ENCODE measurements at regions not wholly inside any gene's neighbourhood (a gene's known extent, or its start where the extent isn't known, plus 50 kb on each side); places are given as distances from the start of the nearest gene placed in this dataset.

- DNase-seq, result no peak
Measured at GRCh38 chr11:10387206-10388083, 67.6 kb upstream of the AMPD3 start.

GRCh38 chr11:10388101-10388500 lies 67.0 kb upstream of the AMPD3 start:
- DNase-seq, result no peak

- DNase-seq, result no peak
Measured at GRCh38 chr11:10388574-10388973, 66.5 kb upstream of the AMPD3 start.

- DNase-seq, result no peak
Measured at GRCh38 chr11:10390375-10390774, 64.7 kb upstream of the AMPD3 start.

- DNase-seq, result no peak
Measured at GRCh38 chr11:10392095-10393079, 62.7 kb upstream of the AMPD3 start.

- no peak for DNase-seq
Measured at GRCh38 chr11:10394229-10395101, 60.6 kb upstream of the AMPD3 start.

GRCh38 chr11:10395166-10395897 lies 59.7 kb upstream of the AMPD3 start:
- DNase-seq, result no peak

GRCh38 chr11:10396771-10397170 lies 58.3 kb upstream of the AMPD3 start:
- no peak for DNase-seq

- no peak for DNase-seq
Measured at GRCh38 chr11:10397226-10397987, 57.7 kb upstream of the AMPD3 start.

- DNase-seq, result peak in 1 of 2 donors; percentile 14
Measured at GRCh38 chr11:10398525-10398924, 56.5 kb upstream of the AMPD3 start.

- DNase-seq, result no peak
Measured at GRCh38 chr11:10400856-10401255, 54.2 kb upstream of the AMPD3 start.

- DNase-seq, result no peak
Measured at GRCh38 chr11:10401256-10401655, 53.8 kb upstream of the AMPD3 start.

- DNase-seq, result no peak
Measured at GRCh38 chr11:10401696-10402392, 53.2 kb upstream of the AMPD3 start.

All from hippocampal formation (tissue), 2 donors.